H1 (cell line): ENCODE measurements at regions not wholly inside any gene's neighbourhood (a gene's known extent, or its start where the extent isn't known, plus 50 kb on each side); places are given as distances from the start of the nearest gene placed in this dataset.

ENCODE experiments used
- CBX5 ChIP-seq: fragments of 300-800, 300-1000 bp; sonication (generic); IDR thresholded peaks from 2 replicates; pipeline ENCODE4 v1.7.1; 2016; ENCODE audit warnings: antibody characterized with exemption, low read length, low read depth
- CHD1 ChIP-seq: IDR thresholded peaks from 2 replicates; pipeline ENCODE4 v1.6.1; 2012; ENCODE audit warnings: low read depth, low read length, improper control_type of control experiment
- CHD2 ChIP-seq: IDR thresholded peaks from 2 replicates; pipeline ENCODE4 v1.6.1; 2012; ENCODE audit warnings: low read length, improper control_type of control experiment
- EP300 ChIP-seq, 2 experiments: IDR thresholded peaks; 1 replicate in 1 of 2; 2 replicates in 1 of 2; pipeline ENCODE4 v1.6.1; 2011 to 2012; ENCODE audit warnings: low read depth in 2 of 2, low read length in 2 of 2, mild to moderate bottlenecking in 2 of 2, borderline replicate concordance in 1 of 2, inconsistent platforms in 1 of 2, moderate library complexity in 1 of 2
- EZH2 ChIP-seq: fragments of 200-600 bp; sonication (generic); IDR thresholded peaks from 2 replicates; pipeline ENCODE4 v1.7.1; 2012; ENCODE audit warnings: low read depth, mild to moderate bottlenecking, moderate library complexity, low read length, inconsistent platforms; ENCODE audit not compliant: severe bottlenecking
- POLR2A ChIP-seq, 2 experiments: IDR thresholded peaks; 1 replicate in 1 of 2; 2 replicates in 1 of 2; pipeline ENCODE4 v1.6.1; 2011; ENCODE audit warnings: low read depth in 2 of 2, low read length in 2 of 2, mild to moderate bottlenecking in 2 of 2; ENCODE audit errors: control extremely low read depth in 1 of 2
- POLR2AphosphoS5 ChIP-seq: IDR thresholded peaks from 2 replicates; pipeline ENCODE4 v1.6.1; 2011; ENCODE audit warnings: low read depth, low read length
- RAD21 ChIP-seq, 2 experiments: IDR thresholded peaks in 1 of 2; conservative IDR thresholded peaks in 1 of 2; 2 replicates each; pipeline ENCODE4 v1.6.1; 2011; ENCODE audit warnings: low read depth in 2 of 2, low read length in 2 of 2, improper control_type of control experiment in 1 of 2, inconsistent platforms in 1 of 2, mild to moderate bottlenecking in 1 of 2, moderate library complexity in 1 of 2
- TEAD4 ChIP-seq: IDR thresholded peaks from 2 replicates; pipeline ENCODE4 v1.6.1; 2012; ENCODE audit warnings: low read depth, low read length, inconsistent platforms, mixed read lengths
- TF ChIP-seq, protein P1 (sequence below), 3 experiments: IDR thresholded peaks; 1 replicate in 2 of 3; 2 replicates in 1 of 3; pipeline versions ENCODE4 v1.5.1 to v1.6.1; 2011; ENCODE audit warnings: low read length in 3 of 3, mild to moderate bottlenecking in 3 of 3, inconsistent platforms in 2 of 3, low read depth in 1 of 3, moderate library complexity in 1 of 3; ENCODE audit not compliant: insufficient read depth in 1 of 3; ENCODE audit errors: control extremely low read depth in 1 of 3

DNA sequence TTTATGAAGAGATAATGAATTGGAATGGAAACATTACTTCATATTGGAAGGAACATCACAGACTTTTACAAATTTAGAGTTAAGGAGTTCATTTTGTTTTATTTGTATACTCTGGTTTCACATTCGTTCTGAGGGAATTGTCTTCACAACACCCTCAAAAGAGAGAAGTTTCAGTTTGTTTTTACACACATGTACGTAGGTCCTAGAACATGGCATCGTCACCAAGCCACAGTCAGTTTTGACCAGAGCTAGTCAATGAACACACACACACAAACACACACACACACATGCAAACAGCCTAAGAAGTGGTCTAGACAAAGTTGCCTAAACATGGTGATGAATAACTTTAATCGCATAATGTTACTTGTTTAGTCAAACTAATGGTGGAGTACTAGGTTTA is 427.9 kb upstream of the BCHE start:
- TF ChIP-seq POLR2A (IDR thresholded peaks at IDR 0.05; ENCODE audit: control extremely low read depth in 1 of 2, low read depth in 2 of 2, low read length in 2 of 2) (no peak), EP300 (IDR thresholded peaks at IDR 0.05; ENCODE audit: borderline replicate concordance in 1 of 2, low read depth in 2 of 2, low read length in 2 of 2) (no peak), CBX5 (no peak), TEAD4 (no peak), CHD2 (no peak), POLR2AphosphoS5 (no peak), CHD1 (no peak), RAD21 (IDR thresholded peaks at IDR 0.05 in 1 of 2, conservative IDR thresholded peaks at IDR 0.05 in 1 of 2; ENCODE audit: low read depth in 2 of 2, low read length in 2 of 2) (no peak), EZH2 (no peak)
- TF ChIP-seq, protein P1, sequence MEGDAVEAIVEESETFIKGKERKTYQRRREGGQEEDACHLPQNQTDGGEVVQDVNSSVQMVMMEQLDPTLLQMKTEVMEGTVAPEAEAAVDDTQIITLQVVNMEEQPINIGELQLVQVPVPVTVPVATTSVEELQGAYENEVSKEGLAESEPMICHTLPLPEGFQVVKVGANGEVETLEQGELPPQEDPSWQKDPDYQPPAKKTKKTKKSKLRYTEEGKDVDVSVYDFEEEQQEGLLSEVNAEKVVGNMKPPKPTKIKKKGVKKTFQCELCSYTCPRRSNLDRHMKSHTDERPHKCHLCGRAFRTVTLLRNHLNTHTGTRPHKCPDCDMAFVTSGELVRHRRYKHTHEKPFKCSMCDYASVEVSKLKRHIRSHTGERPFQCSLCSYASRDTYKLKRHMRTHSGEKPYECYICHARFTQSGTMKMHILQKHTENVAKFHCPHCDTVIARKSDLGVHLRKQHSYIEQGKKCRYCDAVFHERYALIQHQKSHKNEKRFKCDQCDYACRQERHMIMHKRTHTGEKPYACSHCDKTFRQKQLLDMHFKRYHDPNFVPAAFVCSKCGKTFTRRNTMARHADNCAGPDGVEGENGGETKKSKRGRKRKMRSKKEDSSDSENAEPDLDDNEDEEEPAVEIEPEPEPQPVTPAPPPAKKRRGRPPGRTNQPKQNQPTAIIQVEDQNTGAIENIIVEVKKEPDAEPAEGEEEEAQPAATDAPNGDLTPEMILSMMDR (IDR thresholded peaks at IDR 0.05; ENCODE audit: control extremely low read depth in 1 of 3, insufficient read depth in 1 of 3, low read depth in 1 of 3, low read length in 3 of 3), result no peak
